ENCODE measurements at regions not wholly inside any gene's neighbourhood (a gene's known extent, or its start where the extent isn't known, plus 50 kb on each side); places are given as distances from the start of the nearest gene placed in this dataset.

DNA sequence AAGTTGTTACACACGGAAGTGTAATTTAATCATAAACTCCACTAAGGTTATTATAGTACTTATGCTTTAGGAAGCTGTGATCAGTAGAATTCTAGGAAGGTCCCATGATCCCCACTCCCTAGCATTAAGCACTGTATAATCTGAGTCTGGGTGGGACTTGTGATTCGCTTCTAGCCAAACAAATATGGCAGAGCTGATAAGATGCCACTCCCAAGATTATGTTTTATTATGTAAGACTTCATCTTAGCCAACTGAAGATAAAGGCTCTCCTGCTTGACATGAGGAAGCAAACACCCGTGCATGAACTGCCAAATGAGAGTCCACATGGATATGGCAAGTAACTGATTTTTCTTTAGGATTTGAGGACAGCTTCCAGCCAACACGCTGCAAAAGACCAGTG is 186.4 kb upstream of the NDST3 start:
- TF ChIP-seq POLR2A (IDR thresholded peaks at IDR 0.05; ENCODE audit: low read depth, low read length) (no peak), POLR2AphosphoS5 (IDR thresholded peaks at IDR 0.05; ENCODE audit: low read depth, low read length) (no peak), TAF1 (IDR thresholded peaks at IDR 0.05; ENCODE audit: borderline replicate concordance, low read depth, low read length) (no peak)
